ENCODE measurements at regions not wholly inside any gene's neighbourhood (a gene's known extent, or its start where the extent isn't known, plus 50 kb on each side); places are given as distances from the start of the nearest gene placed in this dataset.

GRCh38 chr1:241442686-241443085, 76.9 kb downstream of the FH start:
- no peaks in the 10 kb centered on the region for H3K79me2 ChIP-seq (ENCODE audit: insufficient read depth, low read length)
- in situ Hi-C loops (cut with HindIII; ENCODE audit: extremely low pct_ligation_motif_present, low pct_unique_long_range_greater_than_20kb) (no loop called here), intact Hi-C loops (cut with micrococcal nuclease; ENCODE audit: unreplicated experiment) (no loop called here)
- no peak overlapping the region for H2AFZ ChIP-seq (ENCODE audit: low read length)
- 5% methylated on average over 3 of the region's 4 CpGs for WGBS (ENCODE audit: low lambda C conversion rate)
- H3K27ac ChIP-seq (ENCODE audit: extremely low read length, insufficient read depth, low read length), result no peak overlapping the region
- DNase-seq (ENCODE audit: low spot score), result no peak
- H3K4me2 ChIP-seq (ENCODE audit: low read depth, low read length), result no peak overlapping the region
- H3K27me3 ChIP-seq (ENCODE audit: control insufficient read depth in 1 of 2, insufficient read depth in 2 of 2, low read length in 2 of 2), result no peaks in the 10 kb centered on the region
- no peak for ATAC-seq
- no peak for FAIRE-seq
- no peaks in the 10 kb centered on the region for H3K9me3 ChIP-seq (ENCODE audit: low read length)
- H3K4me1 ChIP-seq (ENCODE audit: insufficient read depth, low read length), result no peaks in the 10 kb centered on the region
- POLR2A ChIA-PET, result no interaction called here
- no TSS peak for BruUV-seq (replicated peaks)
- CTCF ChIA-PET (ENCODE audit: low intra/inter-chr PET ratio, low total read pairs), result no interaction called here
- H4K20me1 ChIP-seq (ENCODE audit: insufficient read depth, low read length), result no peaks in the 10 kb centered on the region
- TF ChIP-seq ZNF567 (CRISPR knock-in tag; IDR thresholded peaks at IDR 0.05; ENCODE audit: borderline replicate concordance) (no peak), ZFP36L2 (CRISPR knock-in tag; IDR thresholded peaks at IDR 0.05) (no peak), NPAS2 (CRISPR knock-in tag; IDR thresholded peaks at IDR 0.05; ENCODE audit: borderline replicate concordance) (no peak), HIVEP1 (CRISPR knock-in tag; IDR thresholded peaks at IDR 0.05) (no peak), TEAD2 (CRISPR knock-in tag; IDR thresholded peaks at IDR 0.05) (no peak), MIER2 (CRISPR knock-in tag; IDR thresholded peaks at IDR 0.05) (no peak), IKZF5 (CRISPR knock-in tag; IDR thresholded peaks at IDR 0.05) (no peak), HOXA9 (CRISPR knock-in tag; IDR thresholded peaks at IDR 0.05; ENCODE audit: borderline replicate concordance) (no peak), DMAP1 (CRISPR knock-in tag; IDR thresholded peaks at IDR 0.05) (no peak), ZNF687 (CRISPR knock-in tag; IDR thresholded peaks at IDR 0.05) (no peak), ZC3H4 (CRISPR knock-in tag; IDR thresholded peaks at IDR 0.05; ENCODE audit: borderline replicate concordance) (no peak), MXI1 (IDR thresholded peaks at IDR 0.05; ENCODE audit: borderline replicate concordance, low read depth, low read length) (no peak), ZNF674 (CRISPR knock-in tag; IDR thresholded peaks at IDR 0.05; ENCODE audit: low read depth) (no peak), KAT8 (CRISPR knock-in tag; IDR thresholded peaks at IDR 0.05) (no peak), SOX13 (IDR thresholded peaks at IDR 0.05) (no peak), SOX13 (CRISPR knock-in tag; conservative IDR thresholded peaks at IDR 0.05 in 1 of 2, IDR thresholded peaks at IDR 0.05 in 1 of 2) (no peak), SOX5 (CRISPR knock-in tag; IDR thresholded peaks at IDR 0.05; ENCODE audit: borderline replicate concordance) (no peak), ATF5 (CRISPR knock-in tag; IDR thresholded peaks at IDR 0.05; ENCODE audit: low read depth) (no peak), ZNF792 (CRISPR knock-in tag; IDR thresholded peaks at IDR 0.05) (no peak), ZBTB2 (CRISPR knock-in tag; IDR thresholded peaks at IDR 0.05; ENCODE audit: low read depth) (no peak), ATF3 (CRISPR knock-in tag; IDR thresholded peaks at IDR 0.05) (no peak)
- H3K4me3 ChIP-seq (replicated peaks in 1 of 3; ENCODE audit: insufficient read depth in 1 of 3, low read depth in 2 of 3, low read length in 3 of 3), result no peak overlapping the region
- H3K36me3 ChIP-seq (replicated peaks in 1 of 2; ENCODE audit: control insufficient read depth in 1 of 2, insufficient read depth in 2 of 2, low read length in 2 of 2), result no peaks in the 10 kb centered on the region
- H3K9ac ChIP-seq (ENCODE audit: insufficient read depth, low read depth, low read length), result no peak overlapping the region
